ENCODE measurements at regions not wholly inside any gene's neighbourhood (a gene's known extent, or its start where the extent isn't known, plus 50 kb on each side); places are given as distances from the start of the nearest gene placed in this dataset.

- no peaks in the 10 kb centered on the region for H3K27me3 ChIP-seq (ENCODE audit: control insufficient read depth, insufficient read depth, low read length)
- no peak for TF ChIP-seq CTCF (IDR thresholded peaks at IDR 0.05; ENCODE audit: low read depth, low read length)
- no peak overlapping the region for H3K4me3 ChIP-seq (ENCODE audit: low read depth, low read length)
- ChIA-PET CTCF (no interaction called here), POLR2A (no interaction called here)
- H3K9me3 ChIP-seq (ENCODE audit: control insufficient read depth, insufficient read depth, low read length): no peaks in the 10 kb centered on the region
- no peak for DNase-seq (ENCODE audit: low read depth, low spot score)
- no peak overlapping the region for H3K27ac ChIP-seq (ENCODE audit: low read depth, low read length)
Observed at GRCh38 chr14:30482276-30482675, 76.7 kb upstream of the G2E3 start.

- ChIA-PET POLR2A (no interaction called here), CTCF (no interaction called here)
- H3K9me3 ChIP-seq (ENCODE audit: control insufficient read depth, insufficient read depth, low read length): no peaks in the 10 kb centered on the region
- no peak overlapping the region for H3K27ac ChIP-seq (ENCODE audit: low read depth, low read length)
- DNase-seq (ENCODE audit: low read depth, low spot score): no peak
- H3K27me3 ChIP-seq (ENCODE audit: control insufficient read depth, insufficient read depth, low read length): no peaks in the 10 kb centered on the region
- no peak overlapping the region for H3K4me3 ChIP-seq (ENCODE audit: low read depth, low read length)
- no peak for TF ChIP-seq CTCF (IDR thresholded peaks at IDR 0.05; ENCODE audit: low read depth, low read length)
Observed at GRCh38 chr14:30484201-30484600, 74.8 kb upstream of the G2E3 start.

- CTCF ChIA-PET: no interaction called here
- Histone ChIP-seq H3K9me3 (ENCODE audit: control insufficient read depth, insufficient read depth, low read length) (no peaks in the 10 kb centered on the region), H3K27me3 (ENCODE audit: control insufficient read depth, insufficient read depth, low read length) (no peaks in the 10 kb centered on the region), H3K4me3 (ENCODE audit: low read depth, low read length) (no peak overlapping the region), H3K27ac (ENCODE audit: low read depth, low read length) (no peak overlapping the region)
- no peak for TF ChIP-seq CTCF (IDR thresholded peaks at IDR 0.05; ENCODE audit: low read depth, low read length)
- no peak for DNase-seq (ENCODE audit: low read depth, low spot score)
- POLR2A ChIA-PET: no interaction called here
Observed at GRCh38 chr14:30484976-30485375, 74.0 kb upstream of the G2E3 start.

DNA sequence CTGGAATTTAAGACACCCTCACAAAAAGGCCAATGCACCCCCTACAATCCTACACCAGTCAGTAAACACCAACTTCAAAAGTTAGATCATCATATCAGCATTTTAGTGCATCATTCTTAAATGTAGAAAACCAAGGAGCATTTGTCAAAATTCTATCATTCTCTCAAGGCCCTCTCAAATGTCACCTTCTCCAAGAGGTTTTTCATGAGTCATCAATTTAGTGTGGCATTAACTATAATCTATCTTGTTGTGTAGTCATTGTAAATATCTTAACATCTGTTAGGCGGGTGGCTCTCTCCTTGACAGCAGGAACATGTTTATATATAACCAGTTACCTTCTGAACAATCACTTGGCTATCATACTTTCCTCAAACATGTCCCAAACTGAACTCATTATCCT lies 62.1 kb upstream of the G2E3 start:
- Histone ChIP-seq H3K4me3 (ENCODE audit: low read depth, low read length) (no peak overlapping the region), H3K27me3 (ENCODE audit: control insufficient read depth, insufficient read depth, low read length) (no peaks in the 10 kb centered on the region), H3K27ac (ENCODE audit: low read depth, low read length) (no peak overlapping the region), H3K9me3 (ENCODE audit: control insufficient read depth, insufficient read depth, low read length) (no peaks in the 10 kb centered on the region)
- ChIA-PET POLR2A (no interaction called here), CTCF (no interaction called here)
- no peak for DNase-seq (ENCODE audit: low read depth, low spot score)
- TF ChIP-seq CTCF (IDR thresholded peaks at IDR 0.05; ENCODE audit: low read depth, low read length): no peak

- no peak for TF ChIP-seq CTCF (IDR thresholded peaks at IDR 0.05; ENCODE audit: low read depth, low read length)
- H3K4me3 ChIP-seq (ENCODE audit: low read depth, low read length): no peak overlapping the region
- POLR2A ChIA-PET: no interaction called here
- no peaks in the 10 kb centered on the region for H3K27me3 ChIP-seq (ENCODE audit: control insufficient read depth, insufficient read depth, low read length)
- no peak for DNase-seq (ENCODE audit: low read depth, low spot score)
- no peak overlapping the region for H3K27ac ChIP-seq (ENCODE audit: low read depth, low read length)
- CTCF ChIA-PET: interaction anchor here (0.5 kb wide), 1 partner anchor 42 kb away, joined by 3 read pairs; no protein-coding TSS in a partner anchor
- H3K9me3 ChIP-seq (ENCODE audit: control insufficient read depth, insufficient read depth, low read length): no peaks in the 10 kb centered on the region
Observed at GRCh38 chr14:30499358-30499757, 59.6 kb upstream of the G2E3 start.

All from AG04450 (cell line).